NT2/D1 (cell line): ENCODE measurements at regions not wholly inside any gene's neighbourhood (a gene's known extent, or its start where the extent isn't known, plus 50 kb on each side); places are given as distances from the start of the nearest gene placed in this dataset.

ENCODE experiments used
- SUZ12 ChIP-seq: IDR thresholded peaks from 2 replicates; pipeline ENCODE4 v1.6.1; 2011; ENCODE audit not compliant: insufficient read length, insufficient read depth; ENCODE audit errors: extremely low read depth
- ZNF274 ChIP-seq: IDR thresholded peaks from 2 replicates; pipeline ENCODE4 v1.6.1; 2011; ENCODE audit warnings: mild to moderate bottlenecking, low read depth, low read length

DNA sequence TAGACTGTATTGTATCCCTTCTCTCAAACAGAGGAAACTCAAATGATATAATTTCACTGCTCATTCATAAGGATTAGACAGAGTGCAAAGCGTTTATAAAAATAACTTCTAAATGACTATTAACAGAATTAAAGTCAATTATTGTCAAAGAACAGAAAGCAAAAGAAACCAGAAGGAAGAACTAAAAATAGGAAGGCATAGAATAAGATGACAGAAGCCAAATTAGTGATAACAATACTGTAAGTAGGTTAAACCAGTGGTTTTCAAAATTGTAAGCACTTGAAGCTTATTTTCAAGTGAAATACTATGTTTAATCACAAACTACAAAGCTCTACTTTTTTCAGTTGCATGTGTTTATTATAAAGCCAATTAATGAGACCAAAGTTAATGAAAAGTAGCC lies 305.2 kb downstream of the PPP1R2C start:
- TF ChIP-seq ZNF274 (no peak), SUZ12 (no peak)
